ENCODE measurements at regions not wholly inside any gene's neighbourhood (a gene's known extent, or its start where the extent isn't known, plus 50 kb on each side); places are given as distances from the start of the nearest gene placed in this dataset.

- DNase-seq = no peak
Measured at GRCh38 chr9:109549386-109549785, 51.3 kb upstream of the PTPN3 start.

GRCh38 chr9:109551651-109552050, 53.5 kb upstream of the PTPN3 start:
- DNase-seq = no peak

GRCh38 chr9:109555215-109555614, 57.1 kb upstream of the PTPN3 start:
- DNase-seq = no peak

- no peak for DNase-seq
Measured at GRCh38 chr9:109556061-109556460, 58.0 kb upstream of the PTPN3 start.

GRCh38 chr9:109556786-109557185, 58.7 kb upstream of the PTPN3 start:
- no peak for DNase-seq

- no peak for DNase-seq
Measured at GRCh38 chr9:109557481-109557880, 59.4 kb upstream of the PTPN3 start.

GRCh38 chr9:109558718-109559151, 60.6 kb upstream of the PTPN3 start:
- DNase-seq = no peak

GRCh38 chr9:109560470-109561132, 62.5 kb upstream of the PTPN3 start:
- no peak for DNase-seq

- DNase-seq = no peak
Measured at GRCh38 chr9:109561137-109561536, 63.0 kb upstream of the PTPN3 start.

- DNase-seq = no peak
Measured at GRCh38 chr9:109568089-109568488, 70.0 kb upstream of the PTPN3 start.

- no peak for DNase-seq
Measured at GRCh38 chr9:109568568-109569210, 70.6 kb upstream of the PTPN3 start.

- DNase-seq = no peak
Measured at GRCh38 chr9:109574061-109574882, 76.2 kb upstream of the PTPN3 start.

- no peak for DNase-seq
Measured at GRCh38 chr9:109576762-109577161, 78.7 kb upstream of the PTPN3 start.

GRCh38 chr9:109579191-109579948, 81.3 kb upstream of the PTPN3 start:
- DNase-seq = no peak

- DNase-seq = no peak
Measured at GRCh38 chr9:109582386-109582785, 84.3 kb upstream of the PTPN3 start.

GRCh38 chr9:109584205-109584604, 86.1 kb upstream of the PTPN3 start:
- DNase-seq = no peak

GRCh38 chr9:109585796-109586195, 87.7 kb upstream of the PTPN3 start:
- DNase-seq = no peak

GRCh38 chr9:109586993-109587392, 88.9 kb upstream of the PTPN3 start:
- no peak for DNase-seq

- DNase-seq = no peak
Measured at GRCh38 chr9:109588415-109588814, 90.3 kb upstream of the PTPN3 start.

- no peak for DNase-seq
Measured at GRCh38 chr9:109590966-109591365, 92.9 kb upstream of the PTPN3 start.

- no peak for DNase-seq
Measured at GRCh38 chr9:109591691-109592090, 93.6 kb upstream of the PTPN3 start.

- no peak for DNase-seq
Measured at GRCh38 chr9:109593612-109594011, 95.5 kb upstream of the PTPN3 start.

- DNase-seq = no peak
Measured at GRCh38 chr9:109597496-109597895, 99.4 kb upstream of the PTPN3 start.

Data from right forelimb (tissue), 1 donor.